ENCODE measurements at regions not wholly inside any gene's neighbourhood (a gene's known extent, or its start where the extent isn't known, plus 50 kb on each side); places are given as distances from the start of the nearest gene placed in this dataset.
"Not testable (repeated sequence)": the region's sequence is repeated elsewhere in the genome, so short reads cannot be mapped to it uniquely, and the experiment has no call there.

DNA sequence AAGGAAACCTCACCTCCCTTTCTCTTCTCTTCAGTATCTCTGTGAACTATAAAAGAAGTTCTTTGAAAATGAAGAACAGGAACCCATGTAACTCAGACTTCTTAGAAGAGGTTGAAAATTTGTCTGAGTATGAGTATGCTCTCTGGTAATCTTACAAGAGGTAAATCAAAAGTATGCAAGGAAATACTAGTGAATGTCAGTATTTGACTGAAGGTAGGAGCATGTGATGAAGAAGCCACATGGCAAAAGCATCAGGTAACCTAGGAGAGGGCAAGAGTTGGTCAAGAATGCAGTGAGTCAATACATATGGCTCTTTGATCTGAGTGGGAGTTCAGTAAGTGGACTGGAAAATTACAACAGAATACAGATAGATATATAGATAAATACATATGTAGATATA is 133.0 kb upstream of the NECTIN3 start:
- Mint-ChIP-seq H3K36me3 (ENCODE audit: insufficient read depth in 2 of 2) (peaks cover 0 to 3% of the 10 kb centered on the region in 2 donors), H3K4me3 (no peak overlapping the region), H3K27me3 (ENCODE audit: low read depth) (peaks cover 8% of the 10 kb centered on the region), H3K27ac (no peak overlapping the region), H3K4me1 (ENCODE audit: low read depth) (no peaks in the 10 kb centered on the region), H3K9me3 (peaks cover 0 to 3% of the 10 kb centered on the region in 2 donors)
- peak in 1 of 2 donors; percentile 64 for ATAC-seq (replicated peaks in 1 of 2)
- DNase-seq, result no peak

DNA sequence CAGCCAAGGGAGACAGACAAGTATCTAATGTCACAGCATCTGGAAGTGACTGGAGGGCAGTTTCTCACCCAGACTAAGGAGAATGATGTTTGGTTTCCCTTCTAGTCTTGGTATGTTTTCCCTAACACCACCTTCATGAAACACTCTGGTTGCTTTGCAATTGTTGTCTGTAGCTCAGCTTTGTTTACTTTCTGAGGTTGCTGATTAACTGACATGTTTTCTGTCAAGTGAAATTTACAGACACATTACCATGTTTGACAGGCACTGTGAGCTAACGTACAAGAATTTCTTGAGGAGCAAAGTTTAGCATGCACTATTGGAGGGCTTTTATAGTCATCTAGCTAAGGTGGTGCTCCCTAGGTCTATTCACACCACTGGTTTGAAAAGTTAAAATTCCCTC is 131.6 kb upstream of the NECTIN3 start:
- Mint-ChIP-seq H3K4me3 (no peak overlapping the region), H3K27me3 (ENCODE audit: low read depth) (peaks cover 8% of the 10 kb centered on the region), H3K27ac (no peak overlapping the region), H3K4me1 (ENCODE audit: low read depth) (no peaks in the 10 kb centered on the region), H3K36me3 (ENCODE audit: insufficient read depth in 2 of 2) (peaks cover 0 to 5% of the 10 kb centered on the region in 2 donors), H3K9me3 (peaks cover 1 to 8% of the 10 kb centered on the region in 2 donors)
- DNase-seq (no peak), ATAC-seq (replicated peaks in 1 of 2) (no peak)

DNA sequence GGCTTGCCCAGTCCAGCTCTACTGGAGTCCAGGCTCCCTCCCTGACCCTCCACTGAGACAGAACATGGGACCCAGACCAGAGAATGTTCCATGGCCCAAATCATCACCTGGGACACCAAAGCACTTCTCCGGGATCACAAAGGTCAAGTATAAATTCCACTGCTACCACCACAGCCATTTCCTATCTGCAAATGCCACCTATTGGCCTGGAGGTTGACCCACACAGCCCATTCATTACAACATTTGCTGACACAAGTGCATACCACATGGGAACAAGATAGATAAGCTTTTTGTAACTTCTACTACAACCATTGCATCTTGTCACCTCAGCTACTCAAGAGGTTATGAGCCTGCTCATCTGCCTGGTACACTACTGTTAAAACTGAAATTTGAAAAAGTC is 126.8 kb upstream of the NECTIN3 start:
- no peak overlapping the region for H3K4me3 Mint-ChIP-seq
- H3K27ac Mint-ChIP-seq, result no peak overlapping the region
- no peaks in the 10 kb centered on the region for H3K4me1 Mint-ChIP-seq (ENCODE audit: low read depth)
- DNase-seq, result no peak
- no peak for ATAC-seq (replicated peaks in 1 of 2)
- H3K9me3 Mint-ChIP-seq, result peaks cover 9 to 20% of the 10 kb centered on the region in 2 donors
- peaks cover under 1% of the 10 kb centered on the region for H3K27me3 Mint-ChIP-seq (ENCODE audit: low read depth)
- peaks cover 9 to 19% of the 10 kb centered on the region in 2 donors for H3K36me3 Mint-ChIP-seq (ENCODE audit: insufficient read depth in 2 of 2)

DNA sequence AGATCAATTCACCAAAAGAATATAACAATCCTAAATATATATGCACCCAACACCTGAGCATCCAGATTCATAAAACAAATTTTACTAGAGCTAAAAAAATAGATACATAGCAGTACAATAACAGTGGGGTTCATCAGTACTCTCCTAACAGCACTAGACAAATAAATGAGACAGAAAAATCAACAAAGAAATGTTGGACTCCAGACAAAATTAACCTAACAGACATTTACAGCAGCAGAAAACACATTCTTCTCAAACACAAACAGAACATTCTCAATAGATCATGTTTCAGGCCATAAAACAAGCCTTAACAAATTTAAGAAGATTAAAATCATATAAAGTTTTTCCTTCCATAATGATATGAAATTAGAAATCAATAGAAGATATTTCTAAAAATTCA is 124.8 kb upstream of the NECTIN3 start:
- Mint-ChIP-seq H3K4me3 (no peak overlapping the region), H3K27ac (no peak overlapping the region), H3K9me3 (peaks cover 16 to 23% of the 10 kb centered on the region in 2 donors)

DNA sequence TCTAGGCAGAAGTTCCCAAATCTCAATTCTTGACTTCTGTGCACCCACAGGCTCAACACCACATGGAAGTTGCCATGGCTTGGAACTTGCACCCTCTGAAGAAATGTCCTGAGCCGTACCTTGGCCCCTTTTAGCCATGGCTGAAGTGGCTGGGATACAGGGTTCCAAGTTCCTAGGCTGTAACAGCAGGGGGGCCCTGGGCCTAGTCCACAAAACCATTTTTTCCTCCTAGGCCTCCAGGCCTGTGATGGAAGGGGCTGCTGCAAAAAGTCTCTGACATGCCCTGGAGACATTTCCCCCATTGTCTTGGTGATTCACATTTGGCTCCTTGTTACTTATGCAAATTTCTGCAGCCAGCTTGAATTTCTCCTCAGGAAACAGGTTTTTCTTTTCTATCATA is 122.4 kb upstream of the NECTIN3 start:
- not testable (repeated sequence) for H3K4me3 Mint-ChIP-seq; H3K4me1 Mint-ChIP-seq (ENCODE audit: low read depth); H3K27ac Mint-ChIP-seq; H3K27me3 Mint-ChIP-seq (ENCODE audit: low read depth); ATAC-seq (replicated peaks in 1 of 2); DNase-seq
- H3K9me3 Mint-ChIP-seq, result peaks cover 14 to 22% of the 10 kb centered on the region in 2 donors
- peaks cover 11 to 22% of the 10 kb centered on the region in 2 donors for H3K36me3 Mint-ChIP-seq (ENCODE audit: insufficient read depth in 2 of 2)

More for the DNA sequence above, 124.8 kb upstream of the NECTIN3 start:
- no peaks in the 10 kb centered on the region for H3K27me3 Mint-ChIP-seq (ENCODE audit: low read depth)
- DNase-seq (no peak), ATAC-seq (replicated peaks in 1 of 2) (no peak)
- H3K36me3 Mint-ChIP-seq (ENCODE audit: insufficient read depth in 2 of 2), result peaks cover 11 to 23% of the 10 kb centered on the region in 2 donors
- no peaks in the 10 kb centered on the region for H3K4me1 Mint-ChIP-seq (ENCODE audit: low read depth)

DNA sequence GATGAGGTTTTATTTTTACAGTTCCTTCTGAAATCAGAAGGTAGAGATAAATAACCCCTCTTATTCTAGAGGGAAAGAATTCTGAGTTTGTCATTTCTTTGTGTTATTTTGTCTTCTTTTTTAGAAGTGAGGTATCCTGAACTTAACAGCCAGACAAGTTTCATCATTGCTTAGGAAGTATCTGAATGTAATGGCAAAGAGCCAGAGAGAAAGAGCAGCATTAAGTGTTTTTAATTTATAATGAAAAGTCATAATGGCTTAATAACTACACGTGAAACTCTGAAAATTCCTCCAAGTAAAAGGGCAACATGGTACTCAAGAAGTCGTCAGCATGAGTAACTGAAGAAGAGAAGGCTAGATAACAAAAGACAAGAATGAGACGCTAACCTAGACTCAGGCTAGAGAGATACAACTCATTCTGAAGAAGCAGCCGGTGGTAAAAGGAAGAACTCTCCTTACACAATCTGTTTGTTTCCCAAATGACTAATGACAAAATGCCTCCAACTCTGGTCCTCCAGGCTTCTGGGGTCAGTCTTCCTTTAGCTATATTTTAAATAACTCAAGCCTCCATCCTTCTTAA is 116.2 kb upstream of the NECTIN3 start:
- Mint-ChIP-seq H3K9me3 (peaks cover 0 to 2% of the 10 kb centered on the region in 2 donors), H3K4me3 (no peak overlapping the region), H3K4me1 (ENCODE audit: low read depth) (no peaks in the 10 kb centered on the region), H3K36me3 (ENCODE audit: insufficient read depth in 2 of 2) (no peaks in the 10 kb centered on the region), H3K27me3 (ENCODE audit: low read depth) (no peaks in the 10 kb centered on the region), H3K27ac (no peak overlapping the region)
- DNase-seq, result no peak
- no peak for ATAC-seq (replicated peaks in 1 of 2)

DNA sequence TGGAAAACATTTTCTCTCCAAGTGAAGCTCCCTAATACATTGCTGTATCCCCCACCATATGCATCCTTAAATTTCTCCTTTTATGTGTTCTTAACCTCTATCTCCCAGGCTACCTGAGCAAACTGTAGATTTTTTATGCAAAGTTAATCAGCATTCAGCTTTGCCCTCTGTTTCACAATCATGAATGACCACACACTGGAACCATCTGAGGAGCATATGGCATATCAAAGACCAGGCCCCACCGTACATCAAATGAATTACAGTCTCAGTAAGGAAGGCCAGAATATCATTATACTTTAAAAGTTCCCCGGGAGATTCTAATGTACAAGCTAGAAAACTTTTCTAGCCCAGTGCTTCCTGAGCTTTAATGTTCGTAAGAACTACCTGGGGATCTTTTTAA is 115.5 kb upstream of the NECTIN3 start:
- Mint-ChIP-seq H3K9me3 (no peaks in the 10 kb centered on the region), H3K27ac (no peak overlapping the region), H3K27me3 (ENCODE audit: low read depth) (no peaks in the 10 kb centered on the region), H3K4me1 (ENCODE audit: low read depth) (no peaks in the 10 kb centered on the region), H3K36me3 (ENCODE audit: insufficient read depth in 2 of 2) (no peaks in the 10 kb centered on the region), H3K4me3 (no peak overlapping the region)
- ATAC-seq (replicated peaks in 1 of 2) (no peak), DNase-seq (no peak)

DNA sequence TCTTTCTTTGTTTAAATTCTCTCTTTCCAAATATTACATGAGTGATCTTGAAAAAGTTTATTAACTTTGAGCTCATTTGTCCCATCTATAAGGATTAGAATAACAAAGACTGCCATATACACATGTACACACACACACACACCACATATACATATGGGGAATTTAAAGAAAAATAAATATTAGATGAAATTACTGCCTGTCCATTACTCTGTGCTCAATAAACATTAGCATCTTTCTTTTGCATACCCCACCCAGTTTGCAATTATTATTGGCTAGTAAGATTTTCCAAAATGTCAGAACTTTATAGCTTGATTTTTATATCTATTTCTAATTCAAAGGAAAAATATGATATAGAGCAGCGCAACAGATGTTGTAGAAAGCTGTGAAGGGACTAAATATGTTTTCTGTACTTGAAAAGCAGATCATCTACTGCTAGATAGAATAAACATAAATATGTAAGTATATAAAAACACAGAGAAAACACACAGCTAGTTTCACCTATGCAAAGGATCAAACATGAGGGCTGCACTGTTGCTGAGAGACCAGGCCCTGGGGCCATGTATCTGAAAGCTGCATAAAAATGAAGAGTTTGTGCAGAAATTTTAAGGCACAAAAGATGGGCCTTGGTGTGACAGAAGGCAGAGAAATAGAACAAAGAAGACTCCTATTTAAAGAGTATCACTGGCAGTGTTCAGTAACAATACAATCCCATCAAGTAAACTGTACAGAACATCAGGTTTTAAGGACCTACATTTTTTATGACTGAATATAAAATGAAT is 114.2 kb upstream of the NECTIN3 start:
- no peak overlapping the region for H3K27ac Mint-ChIP-seq
- no peak for ATAC-seq (replicated peaks in 1 of 2)
- DNase-seq, result no peak
- no peaks in the 10 kb centered on the region for H3K27me3 Mint-ChIP-seq (ENCODE audit: low read depth)
- H3K4me1 Mint-ChIP-seq (ENCODE audit: low read depth), result no peaks in the 10 kb centered on the region
- H3K9me3 Mint-ChIP-seq, result peaks cover 0 to 2% of the 10 kb centered on the region in 2 donors
- H3K4me3 Mint-ChIP-seq, result no peak overlapping the region
- no peaks in the 10 kb centered on the region for H3K36me3 Mint-ChIP-seq (ENCODE audit: insufficient read depth in 2 of 2)

DNA sequence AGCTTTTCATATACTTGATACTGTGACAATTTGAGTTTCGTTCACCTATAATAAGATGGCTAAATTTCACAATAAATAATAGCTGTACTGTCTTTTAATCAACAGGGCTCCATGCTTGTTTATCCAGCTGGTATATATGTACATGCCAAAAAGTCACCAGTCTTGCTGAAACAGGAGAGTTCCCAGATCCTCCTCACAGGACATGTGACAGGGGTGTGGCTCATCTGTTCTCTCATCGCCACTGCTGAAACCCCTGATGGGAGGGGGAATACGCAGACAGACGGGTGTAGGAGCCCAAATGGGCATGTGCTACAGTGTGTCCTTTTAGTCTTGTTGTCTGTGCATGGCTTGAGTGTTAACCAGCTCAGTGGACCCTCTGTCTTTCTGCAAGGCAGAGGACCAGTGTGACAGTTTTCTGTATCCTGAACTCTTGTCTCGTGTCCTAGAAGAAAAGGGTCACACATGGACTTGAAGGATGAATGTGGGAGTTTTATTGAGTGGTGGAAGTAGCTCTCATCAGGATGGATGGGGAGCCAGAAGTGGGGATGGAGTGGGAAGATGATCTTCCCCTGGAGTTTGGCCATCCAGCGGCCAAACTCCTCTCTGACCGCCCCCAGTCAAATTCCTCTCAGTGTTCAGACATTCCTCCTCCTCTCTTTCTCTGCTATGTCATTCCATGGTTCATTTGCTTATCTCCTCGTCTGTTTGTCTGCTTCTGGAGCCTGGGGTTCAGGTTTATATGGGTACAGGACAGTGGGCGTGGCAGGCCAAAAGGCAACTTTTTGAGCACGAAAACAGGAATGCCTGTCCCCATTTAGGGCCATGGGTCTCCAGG is 113.1 kb upstream of the NECTIN3 start:
- ATAC-seq (replicated peaks in 1 of 2), result no peak
- H3K9me3 Mint-ChIP-seq, result peaks cover under 1 to 2% of the 10 kb centered on the region in 2 donors
- no peak overlapping the region for H3K27ac Mint-ChIP-seq
- H3K27me3 Mint-ChIP-seq (ENCODE audit: low read depth), result no peaks in the 10 kb centered on the region
- no peaks in the 10 kb centered on the region for H3K4me1 Mint-ChIP-seq (ENCODE audit: low read depth)
- no peaks in the 10 kb centered on the region for H3K36me3 Mint-ChIP-seq (ENCODE audit: insufficient read depth in 2 of 2)
- H3K4me3 Mint-ChIP-seq, result no peak overlapping the region
- DNase-seq, result no peak

DNA sequence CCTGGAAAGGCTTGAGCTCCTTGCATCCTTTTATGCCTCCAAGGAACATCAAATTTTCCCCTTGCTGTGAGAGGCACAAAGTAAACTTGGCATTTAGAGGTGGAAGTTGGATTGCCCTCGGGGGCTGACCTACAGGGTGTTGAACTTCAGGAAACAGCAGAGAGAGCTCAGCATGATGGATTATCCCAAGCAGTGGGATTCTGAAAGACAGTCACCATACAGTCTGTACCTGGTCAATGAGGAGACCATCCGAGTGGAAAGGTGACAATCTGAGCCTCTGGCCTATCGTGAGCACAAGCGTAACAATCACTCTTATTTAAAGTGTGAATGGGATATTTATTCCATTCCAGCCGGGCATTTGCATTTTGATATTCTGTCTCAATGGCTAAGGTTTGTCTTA is 105.6 kb upstream of the NECTIN3 start:
- no peak for DNase-seq
- Mint-ChIP-seq H3K4me3 (no peak overlapping the region), H3K9me3 (peaks cover 9% of the 10 kb centered on the region in 2 donors), H3K36me3 (ENCODE audit: insufficient read depth in 2 of 2) (peaks cover 3 to 4% of the 10 kb centered on the region in 2 donors), H3K4me1 (ENCODE audit: low read depth) (no peaks in the 10 kb centered on the region), H3K27ac (no peak overlapping the region), H3K27me3 (ENCODE audit: low read depth) (no peaks in the 10 kb centered on the region)
- no peak for ATAC-seq (replicated peaks in 1 of 2)

DNA sequence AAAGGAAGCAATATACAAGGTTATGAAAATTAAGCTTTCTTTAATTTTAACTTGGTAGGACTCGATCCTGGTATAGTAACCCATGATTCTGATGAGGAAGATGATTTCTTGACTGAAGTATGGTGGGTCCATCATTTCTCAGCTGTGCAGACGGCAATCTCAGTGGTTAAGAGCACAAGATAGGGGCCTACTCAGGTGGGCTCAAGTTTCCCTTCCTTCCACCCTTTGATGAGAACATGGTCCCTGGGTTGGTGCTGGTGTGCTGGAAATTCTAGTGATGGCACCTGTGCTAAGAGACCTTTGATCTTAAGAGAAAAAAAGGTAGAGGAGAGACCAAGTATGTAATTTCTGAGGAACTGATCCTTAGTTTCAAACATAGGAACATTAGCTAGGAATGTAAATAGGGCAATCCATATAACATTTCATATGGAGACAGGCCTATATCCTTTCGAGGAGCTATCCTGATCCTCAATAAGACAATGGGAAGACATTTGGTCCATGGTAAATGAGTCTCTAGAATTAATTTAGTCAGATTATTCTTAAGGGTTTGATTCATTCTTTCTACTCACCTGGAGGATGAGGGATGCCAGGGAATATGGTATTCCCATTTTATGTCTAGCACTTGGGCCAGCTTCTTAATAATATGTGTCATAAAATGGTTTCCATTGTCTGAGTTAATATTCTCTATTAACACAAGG is 104.5 kb upstream of the NECTIN3 start:
- DNase-seq (no peak), ATAC-seq (replicated peaks in 1 of 2) (no peak)
- no peak overlapping the region for H3K27ac Mint-ChIP-seq
- peaks cover 3 to 4% of the 10 kb centered on the region in 2 donors for H3K36me3 Mint-ChIP-seq (ENCODE audit: insufficient read depth in 2 of 2)
- H3K27me3 Mint-ChIP-seq (ENCODE audit: low read depth), result no peaks in the 10 kb centered on the region
- no peak overlapping the region for H3K4me3 Mint-ChIP-seq
- H3K9me3 Mint-ChIP-seq, result peaks cover 8 to 9% of the 10 kb centered on the region in 2 donors
- H3K4me1 Mint-ChIP-seq (ENCODE audit: low read depth), result no peaks in the 10 kb centered on the region

DNA sequence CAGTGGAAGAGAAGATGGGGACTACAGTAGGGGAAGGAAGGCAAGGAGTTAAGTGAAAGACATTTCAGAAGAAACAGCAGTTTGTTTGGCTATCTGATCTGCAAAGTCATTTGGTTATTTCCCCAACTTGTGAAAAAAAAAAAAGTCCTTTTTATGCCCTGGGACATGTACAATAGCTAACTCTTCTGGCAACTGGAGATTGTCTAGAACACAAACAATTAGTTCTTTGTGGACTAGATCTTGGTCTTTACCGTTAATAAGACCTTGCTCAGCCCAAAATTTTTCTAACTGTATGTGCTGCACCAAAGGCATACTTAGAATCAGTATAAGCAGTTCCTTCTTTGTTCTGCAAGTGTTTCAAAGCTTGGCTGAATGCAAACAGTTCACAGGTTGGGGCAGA is 103.5 kb upstream of the NECTIN3 start:
- Mint-ChIP-seq H3K9me3 (peaks cover 8 to 9% of the 10 kb centered on the region in 2 donors), H3K36me3 (ENCODE audit: insufficient read depth in 2 of 2) (peaks cover 3 to 4% of the 10 kb centered on the region in 2 donors), H3K27me3 (ENCODE audit: low read depth) (no peaks in the 10 kb centered on the region), H3K27ac (no peak overlapping the region), H3K4me1 (ENCODE audit: low read depth) (no peaks in the 10 kb centered on the region), H3K4me3 (no peak overlapping the region)
- DNase-seq, result no peak
- ATAC-seq (replicated peaks in 1 of 2), result no peak

Measured in activated T-cell treated with anti-CD3 and anti-CD28 coated beads, Interleukin-2, amount 50 U/mL, for 72 hours (primary cell).